H54 (cell line): ENCODE measurements at regions not wholly inside any gene's neighbourhood (a gene's known extent, or its start where the extent isn't known, plus 50 kb on each side); places are given as distances from the start of the nearest gene placed in this dataset.

ENCODE experiments used
- DNase-seq: peaks from one replicate; pipeline ENCODE4 v3.0.0; 2011; ENCODE audit warnings: low spot score, mixed read lengths; ENCODE audit not compliant: insufficient read length
- FAIRE-seq: peaks from 3 replicates; lab custom pipeline; 2011; peaks lifted over from hg19 to GRCh38; lab: Jason Lieb, UNC
- POLR2A ChIP-seq: IDR thresholded peaks from 2 replicates; pipeline ENCODE4 v1.6.1; 2011; ENCODE audit warnings: low read depth, mild to moderate bottlenecking, low read length

GRCh38 chr10:33559105-33559504 lies 224.6 kb upstream of the NRP1 start:
- DNase-seq (peak; percentile 62), FAIRE-seq (peak; percentile 95)
- TF ChIP-seq POLR2A = no peak

- no peak for FAIRE-seq
- DNase-seq = no peak
- TF ChIP-seq POLR2A = no peak
Measured at GRCh38 chr10:33557313-33557712, 222.8 kb upstream of the NRP1 start.

- no peak for DNase-seq
- TF ChIP-seq POLR2A = no peak
- FAIRE-seq = no peak
Measured at GRCh38 chr10:33556620-33557019, 222.2 kb upstream of the NRP1 start.

GRCh38 chr10:33556103-33556502 lies 221.6 kb upstream of the NRP1 start:
- no peak for TF ChIP-seq POLR2A
- FAIRE-seq (no peak), DNase-seq (no peak)

GRCh38 chr10:33553748-33554571 lies 219.5 kb upstream of the NRP1 start:
- FAIRE-seq = no peak
- no peak for TF ChIP-seq POLR2A

GRCh38 chr10:33552290-33552689 lies 217.8 kb upstream of the NRP1 start:
- DNase-seq (no peak), FAIRE-seq (no peak)

More at GRCh38 chr10:33553748-33554571, 219.5 kb upstream of the NRP1 start:
- no peak for DNase-seq

GRCh38 chr10:33550811-33551210 lies 216.3 kb upstream of the NRP1 start:
- FAIRE-seq = no peak
- no peak for TF ChIP-seq POLR2A
- DNase-seq = no peak

More at GRCh38 chr10:33552290-33552689, 217.8 kb upstream of the NRP1 start:
- no peak for TF ChIP-seq POLR2A

- DNase-seq (no peak), FAIRE-seq (peak; percentile 30)
- no peak for TF ChIP-seq POLR2A
Measured at GRCh38 chr10:33547976-33548375, 213.5 kb upstream of the NRP1 start.

- DNase-seq = no peak
- no peak for TF ChIP-seq POLR2A
- FAIRE-seq = no peak
Measured at GRCh38 chr10:33546031-33546430, 211.6 kb upstream of the NRP1 start.

- DNase-seq (no peak), FAIRE-seq (peak; percentile 93)
- no peak for TF ChIP-seq POLR2A
Measured at GRCh38 chr10:33542752-33543505, 208.5 kb upstream of the NRP1 start.

GRCh38 chr10:33539116-33539515 lies 204.6 kb upstream of the NRP1 start:
- no peak for FAIRE-seq
- no peak for TF ChIP-seq POLR2A
- no peak for DNase-seq

- FAIRE-seq (no peak), DNase-seq (no peak)
- TF ChIP-seq POLR2A = no peak
Measured at GRCh38 chr10:33537066-33537465, 202.6 kb upstream of the NRP1 start.

- FAIRE-seq (no peak), DNase-seq (no peak)
- no peak for TF ChIP-seq POLR2A
Measured at GRCh38 chr10:33536508-33536907, 202.0 kb upstream of the NRP1 start.

GRCh38 chr10:33535866-33536265 lies 201.4 kb upstream of the NRP1 start:
- FAIRE-seq (no peak), DNase-seq (no peak)
- TF ChIP-seq POLR2A = no peak

GRCh38 chr10:33534416-33534815 lies 199.9 kb upstream of the NRP1 start:
- TF ChIP-seq POLR2A = no peak
- no peak for FAIRE-seq
- DNase-seq = no peak
